ENCODE measurements at regions not wholly inside any gene's neighbourhood (a gene's known extent, or its start where the extent isn't known, plus 50 kb on each side); places are given as distances from the start of the nearest gene placed in this dataset.

GRCh38 chr10:128859738-128860386 lies 607.2 kb upstream of the MGMT start:
- Histone ChIP-seq H3K79me2 (ENCODE audit: insufficient read depth, low read length) (no peaks in the 10 kb centered on the region), H3K4me1 (ENCODE audit: insufficient read depth, low read length) (peaks cover 13% of the 10 kb centered on the region), H3K36me3 (replicated peaks in 1 of 2; ENCODE audit: control insufficient read depth in 1 of 2, insufficient read depth in 2 of 2, low read length in 2 of 2) (no peaks in the 10 kb centered on the region), H3K4me3 (replicated peaks in 1 of 3; ENCODE audit: insufficient read depth in 1 of 3, low read depth in 2 of 3, low read length in 3 of 3) (no peak overlapping the region), H3K27me3 (ENCODE audit: control insufficient read depth in 1 of 2, insufficient read depth in 2 of 2, low read length in 2 of 2) (peaks cover 0 to 3% of the 10 kb centered on the region in 2 experiments; a peak in 1 of 5 replicates), H3K27ac (ENCODE audit: extremely low read length, insufficient read depth, low read length) (no peak overlapping the region), H3K9ac (ENCODE audit: insufficient read depth, low read depth, low read length) (no peak overlapping the region), H3K9me3 (ENCODE audit: low read length) (no peaks in the 10 kb centered on the region), H2AFZ (ENCODE audit: low read length) (no peak overlapping the region), H4K20me1 (ENCODE audit: insufficient read depth, low read length) (no peaks in the 10 kb centered on the region), H3K4me2 (ENCODE audit: low read depth, low read length) (no peak overlapping the region)
- POLR2A ChIA-PET: no interaction called here
- ATAC-seq (no peak), DNase-seq (ENCODE audit: low spot score) (peak; percentile 24), FAIRE-seq (no peak)
- intact Hi-C loops (cut with micrococcal nuclease; ENCODE audit: unreplicated experiment) (loop anchor here (5.0 kb wide), 1 partner anchor 228 kb away; no protein-coding TSS in a partner anchor), in situ Hi-C loops (cut with HindIII; ENCODE audit: extremely low pct_ligation_motif_present, low pct_unique_long_range_greater_than_20kb) (loop anchor here (25.0 kb wide), 1 partner anchor 598 kb away; no protein-coding TSS in a partner anchor)
- CTCF ChIA-PET (ENCODE audit: low intra/inter-chr PET ratio, low total read pairs): interaction anchor here (1.1 to 1.5 kb wide), 2 partner anchors 592 to 596 kb away, joined by 3 to 6 read pairs; no protein-coding TSS in a partner anchor
- 11% methylated on average over 8 of the region's 8 CpGs for whole genome bisulfite sequencing (ENCODE audit: low lambda C conversion rate)
- no TSS peak for BruUV-seq (replicated peaks)
- no peak for TF ChIP-seq PAF1 (CRISPR knock-in tag; IDR thresholded peaks at IDR 0.05)
- TF ChIP-seq CTCF (CRISPR knock-in tag; IDR thresholded peaks at IDR 0.05): peak; percentile 54
- no peak for TF ChIP-seq CAMTA2 (CRISPR knock-in tag; IDR thresholded peaks at IDR 0.05; ENCODE audit: borderline replicate concordance)
- TF ChIP-seq ZNF138 (CRISPR knock-in tag; IDR thresholded peaks at IDR 0.05; ENCODE audit: low read depth): no peak
- TF ChIP-seq KDM2A (CRISPR knock-in tag; IDR thresholded peaks at IDR 0.05; ENCODE audit: borderline replicate concordance, low read depth): no peak
- no peak for TF ChIP-seq HOMEZ (CRISPR knock-in tag; IDR thresholded peaks at IDR 0.05; ENCODE audit: low read depth)
- TF ChIP-seq ZNF318 (CRISPR knock-in tag; IDR thresholded peaks at IDR 0.05): no peak
- TF ChIP-seq ZNF451 (CRISPR knock-in tag; IDR thresholded peaks at IDR 0.05): no peak
- peak; percentile 85 for TF ChIP-seq ZNF629 (CRISPR knock-in tag; conservative IDR thresholded peaks at IDR 0.05)
- peak; percentile 40; the same call in 1 of the 2 replicates for TF ChIP-seq SMC3 (IDR thresholded peaks at IDR 0.05; ENCODE audit: low read length)
- TF ChIP-seq ZNF619 (CRISPR knock-in tag; IDR thresholded peaks at IDR 0.05): no peak
- no peak for TF ChIP-seq PAX8 (CRISPR knock-in tag; IDR thresholded peaks at IDR 0.05; ENCODE audit: borderline replicate concordance)
- no peak for TF ChIP-seq ZNF75D (CRISPR knock-in tag; IDR thresholded peaks at IDR 0.05; ENCODE audit: borderline replicate concordance)

Data from HepG2 (cell line).